Sigmoid colon (tissue), 4 donors: ENCODE measurements at regions not wholly inside any gene's neighbourhood (a gene's known extent, or its start where the extent isn't known, plus 50 kb on each side); places are given as distances from the start of the nearest gene placed in this dataset.

Experiments
- EP300 ChIP-seq, 4 donors: sonication (generic); formaldehyde crosslinking; IDR thresholded peaks; one replicate each; pipeline ENCODE4 v1.6.1; 2017; ENCODE audit warnings: antibody characterized with exemption in 4 of 4
- POLR2AphosphoS5 ChIP-seq, 4 donors: sonication (generic); formaldehyde crosslinking; IDR thresholded peaks; one replicate each; pipeline ENCODE4 v1.6.1; 2017; ENCODE audit warnings: antibody characterized with exemption in 4 of 4
- TF ChIP-seq, protein P1 (sequence below), 4 experiments: fragments of 450-650 bp in 3 of 4; fragments of 200-600 bp in 1 of 4; IDR thresholded peaks; one replicate each; pipeline ENCODE4 v1.5.1; 2016 to 2019; ENCODE audit warnings: antibody characterized with exemption in 4 of 4, mild to moderate bottlenecking in 3 of 4, moderate library complexity in 2 of 4

DNA sequence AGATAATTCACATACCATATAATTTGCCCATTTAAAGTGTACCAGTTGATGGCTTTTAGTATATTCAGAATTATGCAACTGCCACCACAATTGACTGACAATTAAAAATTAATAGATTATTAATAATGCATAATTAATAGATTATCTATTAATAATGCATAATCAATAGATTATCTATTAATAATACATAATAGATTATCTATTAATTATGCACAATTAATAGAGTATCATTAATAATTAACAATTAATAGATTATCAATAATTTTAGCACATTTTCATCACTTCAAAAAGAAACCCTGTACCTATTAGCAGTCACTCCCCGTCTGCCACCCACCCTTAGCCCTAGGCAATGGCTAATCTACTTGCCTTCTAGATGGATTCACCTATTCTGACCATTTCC, 108.6 kb upstream of the NR3C2 start:
- TF ChIP-seq, protein P1, sequence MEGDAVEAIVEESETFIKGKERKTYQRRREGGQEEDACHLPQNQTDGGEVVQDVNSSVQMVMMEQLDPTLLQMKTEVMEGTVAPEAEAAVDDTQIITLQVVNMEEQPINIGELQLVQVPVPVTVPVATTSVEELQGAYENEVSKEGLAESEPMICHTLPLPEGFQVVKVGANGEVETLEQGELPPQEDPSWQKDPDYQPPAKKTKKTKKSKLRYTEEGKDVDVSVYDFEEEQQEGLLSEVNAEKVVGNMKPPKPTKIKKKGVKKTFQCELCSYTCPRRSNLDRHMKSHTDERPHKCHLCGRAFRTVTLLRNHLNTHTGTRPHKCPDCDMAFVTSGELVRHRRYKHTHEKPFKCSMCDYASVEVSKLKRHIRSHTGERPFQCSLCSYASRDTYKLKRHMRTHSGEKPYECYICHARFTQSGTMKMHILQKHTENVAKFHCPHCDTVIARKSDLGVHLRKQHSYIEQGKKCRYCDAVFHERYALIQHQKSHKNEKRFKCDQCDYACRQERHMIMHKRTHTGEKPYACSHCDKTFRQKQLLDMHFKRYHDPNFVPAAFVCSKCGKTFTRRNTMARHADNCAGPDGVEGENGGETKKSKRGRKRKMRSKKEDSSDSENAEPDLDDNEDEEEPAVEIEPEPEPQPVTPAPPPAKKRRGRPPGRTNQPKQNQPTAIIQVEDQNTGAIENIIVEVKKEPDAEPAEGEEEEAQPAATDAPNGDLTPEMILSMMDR (IDR thresholded peaks at IDR 0.05): no peak
- TF ChIP-seq EP300 (IDR thresholded peaks at IDR 0.05): no peak
- TF ChIP-seq POLR2AphosphoS5 (IDR thresholded peaks at IDR 0.05): no peak
